AG04449 (cell line): ENCODE measurements at regions not wholly inside any gene's neighbourhood (a gene's known extent, or its start where the extent isn't known, plus 50 kb on each side); places are given as distances from the start of the nearest gene placed in this dataset.

Experiments used
- CTCF ChIA-PET: fragments of 350-600 bp; formaldehyde crosslinking; extraction: SDS; loops from one replicate; lab custom pipeline; 2021; ENCODE audit warnings: antibody characterized with exemption; lab: Yijun Ruan, JAX
- POLR2A ChIA-PET: fragments of 400-600, 350-600 bp; formaldehyde crosslinking; extraction: SDS; loops from one replicate; lab custom pipeline; 2020; ENCODE audit warnings: antibody characterized with exemption, inconsistent platforms; lab: Yijun Ruan, JAX
- DNase-seq: peaks from one replicate; pipeline ENCODE4 v3.0.0-alpha.2; 2010; ENCODE audit warnings: low read depth, low spot score
- H3K4me3 ChIP-seq: 2 replicates; pipeline ENCODE4 v1.5.1; 2011; ENCODE audit warnings: low read depth, mild to moderate bottlenecking, control low read depth, low read length
- TF ChIP-seq, protein P1 (sequence below): IDR thresholded peaks from one replicate; pipeline ENCODE4 v1.5.1; 2011; ENCODE audit warnings: mild to moderate bottlenecking, moderate library complexity, low read length, control low read depth, inconsistent platforms; ENCODE audit not compliant: insufficient read depth; ENCODE audit errors: missing control alignments

DNA sequence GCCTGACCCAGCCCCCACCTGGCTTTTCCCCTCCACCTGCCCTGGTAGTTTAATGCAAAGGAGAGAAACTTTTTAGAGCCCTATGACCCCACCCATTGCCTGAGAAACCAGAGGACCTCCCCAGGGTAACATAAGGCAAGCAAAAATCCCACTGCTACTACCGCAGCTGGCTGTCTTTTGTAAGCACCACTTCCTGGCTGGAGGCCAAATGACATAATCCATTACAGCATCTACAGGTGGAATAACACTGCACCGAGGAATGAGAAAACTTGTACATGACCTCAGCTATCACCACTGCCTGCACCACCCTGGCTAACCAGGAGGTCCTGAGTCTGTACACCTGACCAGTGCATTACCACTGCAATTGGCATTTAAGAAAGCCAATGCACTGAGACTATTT lies 149.6 kb upstream of the GALNT5 start:
- ChIA-PET POLR2A (no interaction called here), CTCF (no interaction called here)
- no peak overlapping the region for H3K4me3 ChIP-seq
- TF ChIP-seq, protein P1, sequence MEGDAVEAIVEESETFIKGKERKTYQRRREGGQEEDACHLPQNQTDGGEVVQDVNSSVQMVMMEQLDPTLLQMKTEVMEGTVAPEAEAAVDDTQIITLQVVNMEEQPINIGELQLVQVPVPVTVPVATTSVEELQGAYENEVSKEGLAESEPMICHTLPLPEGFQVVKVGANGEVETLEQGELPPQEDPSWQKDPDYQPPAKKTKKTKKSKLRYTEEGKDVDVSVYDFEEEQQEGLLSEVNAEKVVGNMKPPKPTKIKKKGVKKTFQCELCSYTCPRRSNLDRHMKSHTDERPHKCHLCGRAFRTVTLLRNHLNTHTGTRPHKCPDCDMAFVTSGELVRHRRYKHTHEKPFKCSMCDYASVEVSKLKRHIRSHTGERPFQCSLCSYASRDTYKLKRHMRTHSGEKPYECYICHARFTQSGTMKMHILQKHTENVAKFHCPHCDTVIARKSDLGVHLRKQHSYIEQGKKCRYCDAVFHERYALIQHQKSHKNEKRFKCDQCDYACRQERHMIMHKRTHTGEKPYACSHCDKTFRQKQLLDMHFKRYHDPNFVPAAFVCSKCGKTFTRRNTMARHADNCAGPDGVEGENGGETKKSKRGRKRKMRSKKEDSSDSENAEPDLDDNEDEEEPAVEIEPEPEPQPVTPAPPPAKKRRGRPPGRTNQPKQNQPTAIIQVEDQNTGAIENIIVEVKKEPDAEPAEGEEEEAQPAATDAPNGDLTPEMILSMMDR = no peak
- DNase-seq = no peak

DNA sequence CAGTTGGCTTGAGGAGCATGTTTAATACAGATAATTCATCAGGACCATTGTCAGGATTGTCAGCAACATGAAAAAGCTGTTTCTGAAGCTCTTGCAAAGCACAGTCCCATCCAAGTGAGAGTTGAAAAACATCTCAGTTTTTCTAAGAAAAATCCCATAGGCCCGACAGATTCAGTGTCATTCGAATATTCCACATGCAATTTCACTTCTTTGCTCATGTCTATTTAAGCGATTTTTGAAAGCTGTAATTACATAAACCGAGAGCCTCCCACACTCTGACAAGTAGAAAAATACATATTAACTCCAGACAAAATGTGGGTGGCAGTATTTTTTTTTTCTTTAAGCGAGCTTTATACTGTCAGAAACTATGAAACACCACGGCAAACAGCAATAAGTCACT lies 134.7 kb upstream of the GALNT5 start:
- ChIA-PET CTCF (no interaction called here), POLR2A (no interaction called here)
- TF ChIP-seq, protein P1 = no peak
- no peak for DNase-seq
- H3K4me3 ChIP-seq = no peak overlapping the region

DNA sequence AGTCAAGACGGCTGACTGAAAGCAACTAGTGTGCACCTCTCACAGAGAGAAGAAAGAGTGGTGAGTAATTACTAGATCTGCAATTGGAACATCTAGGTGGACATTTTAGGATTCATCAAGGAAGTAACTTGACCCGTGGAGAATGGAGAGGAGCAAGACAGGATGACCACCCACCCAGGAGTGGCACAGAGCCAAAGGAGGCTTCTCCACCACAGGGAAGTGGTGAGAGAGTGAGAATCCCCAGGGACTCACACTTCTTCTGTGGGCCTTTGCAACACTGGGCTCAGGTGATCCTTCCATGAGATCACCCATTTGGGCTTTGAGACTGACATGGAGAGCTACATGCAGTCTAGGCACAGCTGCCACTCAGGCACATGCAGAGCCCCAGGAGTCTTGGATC lies 132.8 kb upstream of the GALNT5 start:
- H3K4me3 ChIP-seq = no peak overlapping the region
- ChIA-PET CTCF (no interaction called here), POLR2A (no interaction called here)
- TF ChIP-seq, protein P1 = no peak
- DNase-seq = no peak

DNA sequence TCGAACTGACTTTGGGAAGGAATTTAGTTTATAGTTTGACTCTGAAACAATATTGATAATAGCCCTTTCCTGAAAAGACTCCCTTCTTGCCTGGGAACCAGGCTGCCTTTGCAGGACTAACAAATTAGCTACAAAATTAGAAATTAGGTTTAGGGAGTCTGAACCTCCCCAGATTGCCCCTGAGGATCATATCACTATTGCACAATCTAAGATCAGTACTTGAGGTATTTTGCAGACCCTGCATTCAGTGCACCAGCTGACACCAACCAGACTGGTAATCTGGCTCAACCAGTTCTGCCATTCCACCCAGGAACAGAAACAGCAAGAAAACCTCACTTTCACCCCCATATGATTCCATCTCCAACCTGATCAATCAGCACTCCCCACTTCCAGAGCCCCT lies 131.8 kb upstream of the GALNT5 start:
- POLR2A ChIA-PET = no interaction called here
- H3K4me3 ChIP-seq = no peak overlapping the region
- CTCF ChIA-PET = no interaction called here
- TF ChIP-seq, protein P1 = no peak
- no peak for DNase-seq

DNA sequence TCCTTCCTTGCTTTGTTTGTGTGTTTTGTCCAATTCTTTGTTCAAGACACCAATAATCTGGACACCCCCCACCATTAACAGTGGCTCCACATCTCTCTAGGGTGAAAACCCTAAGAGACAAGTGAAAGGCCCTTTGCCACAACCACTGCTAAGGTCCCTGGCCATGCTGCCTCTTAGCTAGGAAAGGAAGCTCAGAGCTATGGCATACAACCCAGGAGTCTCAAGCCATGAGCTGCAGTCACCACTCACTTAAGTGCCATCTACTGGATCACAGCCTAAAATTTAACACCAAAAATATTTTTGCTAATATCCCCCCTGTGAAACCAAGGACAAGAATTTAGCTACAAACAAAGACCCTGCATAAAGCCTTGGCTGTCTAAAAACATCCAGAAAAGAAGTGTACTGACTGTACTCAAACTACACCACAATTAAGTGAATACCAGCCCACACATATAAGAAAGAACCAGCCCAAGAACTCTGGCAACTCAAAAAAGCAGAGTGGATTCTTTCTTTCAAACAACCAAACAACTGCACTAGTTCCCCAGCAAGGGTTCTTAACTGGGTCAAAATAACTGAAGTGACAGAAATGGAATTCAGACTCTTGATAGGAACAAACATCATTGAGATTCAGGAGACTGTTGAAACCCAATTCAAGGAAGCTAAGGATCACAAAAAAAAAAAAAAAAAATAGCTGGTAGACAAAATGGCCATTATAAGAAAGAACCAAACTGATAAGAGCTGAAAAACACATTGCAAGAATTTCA lies 130.1 kb upstream of the GALNT5 start:
- ChIA-PET POLR2A (no interaction called here), CTCF (no interaction called here)
- DNase-seq = no peak
- TF ChIP-seq, protein P1 = no peak
- H3K4me3 ChIP-seq = no peak overlapping the region

DNA sequence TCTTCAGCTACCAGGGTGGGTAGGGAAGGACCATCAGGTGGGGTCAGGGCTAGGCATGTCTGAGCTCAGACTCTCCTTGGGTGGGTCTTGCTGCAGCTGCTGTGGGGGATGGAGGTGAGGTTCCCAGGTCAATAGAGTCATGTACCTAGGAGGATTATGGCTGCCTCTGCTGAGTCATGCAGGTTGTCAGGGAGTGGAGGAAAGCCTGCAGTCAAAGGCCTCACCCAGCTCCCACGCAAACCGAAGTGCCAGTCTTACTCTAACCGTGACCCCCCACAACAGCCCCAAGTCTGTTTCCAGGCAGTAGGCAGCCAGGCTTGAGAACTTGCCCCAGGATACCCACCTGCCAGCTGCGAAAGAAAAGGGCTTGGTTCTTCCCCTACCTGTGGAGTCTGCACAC lies 113.6 kb upstream of the GALNT5 start:
- POLR2A ChIA-PET = no interaction called here
- H3K4me3 ChIP-seq = no peak overlapping the region
- no peak for DNase-seq
- TF ChIP-seq, protein P1 = no peak
- CTCF ChIA-PET = no interaction called here
